Stimulated activated effector memory CD8-positive, alpha-beta T cell treated with anti-CD3 and anti-CD28 coated beads, Interleukin-12 subunit alpha, Interleukin-12 subunit beta, amount 100 ng/mL, for 72 hours (primary cell): ENCODE measurements at regions not wholly inside any gene's neighbourhood (a gene's known extent, or its start where the extent isn't known, plus 50 kb on each side); places are given as distances from the start of the nearest gene placed in this dataset.

Source experiments
- ATAC-seq: fragments of 150-1000 bp; cut with Tn5 transposase; 2 replicates; pipeline ENCODE4 v1.10.0; 2021
- DNase-seq, 2 donors: peaks; one replicate each; pipeline ENCODE4 v3.0.0; 2021 to 2022; ENCODE audit warnings: low spot score in 2 of 2
- H3K27ac Mint-ChIP-seq: one replicate; pipeline ENCODE4 v1.8.0; 2022; ENCODE audit warnings: mild to moderate bottlenecking, mixed read lengths
- H3K36me3 Mint-ChIP-seq: one replicate; pipeline ENCODE4 v1.8.0; 2022; ENCODE audit warnings: mild to moderate bottlenecking, mixed read lengths
- H3K4me1 Mint-ChIP-seq: one replicate; pipeline ENCODE4 v1.8.0; 2022; ENCODE audit warnings: mixed read lengths
- H3K4me3 Mint-ChIP-seq: one replicate; pipeline ENCODE4 v1.8.0; 2022; ENCODE audit warnings: mild to moderate bottlenecking, mixed read lengths
- H3K9me3 Mint-ChIP-seq: one replicate; pipeline ENCODE4 v1.8.0; 2022; ENCODE audit warnings: mixed read lengths

DNA sequence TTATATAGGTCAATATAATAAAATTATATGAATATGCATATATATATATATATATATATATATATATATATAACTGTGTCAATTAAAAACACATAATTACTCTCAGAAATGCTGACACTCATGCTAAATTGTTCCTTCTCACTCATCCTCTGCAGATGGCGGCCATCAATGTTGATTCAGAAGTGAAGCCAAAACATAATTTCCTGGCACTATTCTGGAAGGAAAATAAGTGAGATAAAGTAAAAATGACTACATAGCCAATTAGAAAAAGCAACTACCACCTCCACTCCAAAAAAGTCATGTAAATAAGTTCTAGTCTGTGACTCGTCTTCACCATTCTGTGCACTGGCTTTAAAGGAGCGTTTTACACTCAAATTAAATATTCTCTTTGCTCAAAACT lies 423.3 kb downstream of the EFNB2 start:
- ATAC-seq: no peak
- H3K4me1 Mint-ChIP-seq: no peaks in the 10 kb centered on the region
- no peaks in the 10 kb centered on the region for H3K36me3 Mint-ChIP-seq

GRCh38 chr13:106110241-106110855 lies 425.1 kb downstream of the EFNB2 start:
- Mint-ChIP-seq H3K9me3 (no peaks in the 10 kb centered on the region), H3K4me1 (no peaks in the 10 kb centered on the region), H3K36me3 (no peaks in the 10 kb centered on the region), H3K27ac (no peak overlapping the region), H3K4me3 (no peak overlapping the region)
- ATAC-seq: no peak
- DNase-seq: no peak

More for the DNA sequence above, 423.3 kb downstream of the EFNB2 start:
- no peak overlapping the region for H3K4me3 Mint-ChIP-seq
- no peak for DNase-seq
- no peaks in the 10 kb centered on the region for H3K9me3 Mint-ChIP-seq
- no peak overlapping the region for H3K27ac Mint-ChIP-seq

GRCh38 chr13:106109391-106109791 lies 426.1 kb downstream of the EFNB2 start:
- Mint-ChIP-seq H3K4me1 (no peaks in the 10 kb centered on the region), H3K36me3 (no peaks in the 10 kb centered on the region), H3K27ac (no peak overlapping the region), H3K4me3 (no peak overlapping the region), H3K9me3 (no peaks in the 10 kb centered on the region)
- ATAC-seq: no peak
- DNase-seq: no peak

GRCh38 chr13:106108346-106108745 lies 427.1 kb downstream of the EFNB2 start:
- Mint-ChIP-seq H3K36me3 (no peaks in the 10 kb centered on the region), H3K4me3 (no peak overlapping the region), H3K27ac (no peak overlapping the region), H3K9me3 (peaks cover 5% of the 10 kb centered on the region), H3K4me1 (no peaks in the 10 kb centered on the region)
- no peak for ATAC-seq
- DNase-seq: no peak

- H3K27ac Mint-ChIP-seq: no peak overlapping the region
- DNase-seq: no peak
- peaks cover 5% of the 10 kb centered on the region for H3K9me3 Mint-ChIP-seq
These were observed 428.4 kb downstream of the EFNB2 start for GRCh38 chr13:106107061-106107460.

GRCh38 chr13:106105153-106105552 lies 430.3 kb downstream of the EFNB2 start:
- no peak for ATAC-seq
- Mint-ChIP-seq H3K36me3 (no peaks in the 10 kb centered on the region), H3K4me1 (no peaks in the 10 kb centered on the region), H3K4me3 (no peak overlapping the region), H3K27ac (no peak overlapping the region), H3K9me3 (peaks cover 5% of the 10 kb centered on the region)
- DNase-seq: no peak

More at GRCh38 chr13:106107061-106107460, 428.4 kb downstream of the EFNB2 start:
- no peaks in the 10 kb centered on the region for H3K4me1 Mint-ChIP-seq
- no peaks in the 10 kb centered on the region for H3K36me3 Mint-ChIP-seq
- no peak overlapping the region for H3K4me3 Mint-ChIP-seq
- ATAC-seq: no peak

- Mint-ChIP-seq H3K4me3 (no peak overlapping the region), H3K27ac (no peak overlapping the region), H3K9me3 (peaks cover 5% of the 10 kb centered on the region), H3K36me3 (no peaks in the 10 kb centered on the region), H3K4me1 (no peaks in the 10 kb centered on the region)
- ATAC-seq (no peak), DNase-seq (no peak)
These were observed 431.1 kb downstream of the EFNB2 start for GRCh38 chr13:106104281-106104901.

DNA sequence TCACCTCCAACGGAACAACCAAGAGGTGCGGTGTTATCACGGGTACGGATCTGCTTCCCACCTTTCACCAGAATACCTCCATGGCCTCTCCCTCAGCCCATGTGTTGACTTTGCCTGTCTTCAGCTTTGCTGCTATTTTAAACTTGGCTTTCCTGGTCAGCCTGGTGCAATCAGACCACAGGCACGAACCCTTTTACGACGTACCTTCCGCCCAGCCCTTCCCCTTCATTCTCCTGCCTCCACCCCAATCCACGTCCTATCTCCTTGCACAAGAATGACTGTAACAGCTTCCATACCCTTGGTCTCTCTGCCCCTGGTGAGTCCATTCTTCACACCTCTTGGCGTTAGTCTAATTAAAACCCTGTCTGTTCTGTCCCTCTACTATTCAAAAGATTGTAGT lies 431.7 kb downstream of the EFNB2 start:
- no peak overlapping the region for H3K4me3 Mint-ChIP-seq
- ATAC-seq (no peak), DNase-seq (no peak)
- H3K36me3 Mint-ChIP-seq: no peaks in the 10 kb centered on the region
- peaks cover 5% of the 10 kb centered on the region for H3K9me3 Mint-ChIP-seq
- H3K27ac Mint-ChIP-seq: no peak overlapping the region
- H3K4me1 Mint-ChIP-seq: no peaks in the 10 kb centered on the region

DNA sequence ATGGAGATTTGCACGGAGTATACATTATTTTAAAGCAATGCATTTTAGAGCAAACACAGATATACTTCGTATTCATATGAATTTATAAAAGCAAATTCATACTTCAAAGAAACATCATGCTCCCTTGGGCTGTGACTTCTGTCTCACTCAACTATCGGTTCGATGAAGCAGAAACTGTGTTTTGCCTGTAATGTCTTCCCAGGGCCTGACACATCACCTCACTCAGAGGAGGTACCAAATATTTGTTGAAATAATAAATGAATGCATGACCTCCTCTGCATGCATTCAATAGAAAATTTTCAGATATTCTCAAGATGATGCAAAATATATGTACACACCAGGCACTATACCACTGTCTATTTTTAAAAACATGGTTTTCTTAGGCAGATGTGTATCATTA lies 432.7 kb downstream of the EFNB2 start:
- ATAC-seq: no peak
- H3K27ac Mint-ChIP-seq: no peak overlapping the region
- H3K9me3 Mint-ChIP-seq: peaks cover 5% of the 10 kb centered on the region
- DNase-seq: no peak
- no peaks in the 10 kb centered on the region for H3K36me3 Mint-ChIP-seq
- H3K4me1 Mint-ChIP-seq: no peaks in the 10 kb centered on the region
- no peak overlapping the region for H3K4me3 Mint-ChIP-seq

DNA sequence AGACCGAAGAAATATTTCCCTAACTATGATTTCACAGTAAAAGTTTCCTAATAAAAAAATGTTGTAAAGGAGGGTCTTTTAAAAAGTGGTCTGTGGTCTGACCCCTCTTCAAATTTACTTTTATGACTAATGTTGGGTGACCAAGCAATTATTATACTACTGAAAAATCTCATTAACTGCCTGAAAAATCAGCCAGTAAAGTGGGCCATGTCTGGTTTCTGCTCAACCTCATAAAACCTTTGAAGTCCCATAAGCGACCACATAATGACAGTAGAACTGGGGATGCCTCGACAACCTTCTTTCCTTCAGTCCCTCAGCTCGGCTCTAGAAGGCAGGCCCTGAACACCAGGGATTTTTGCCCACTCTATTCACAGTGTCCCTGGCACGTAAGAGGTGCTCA lies 434.3 kb downstream of the EFNB2 start:
- H3K9me3 Mint-ChIP-seq: peaks cover 7% of the 10 kb centered on the region
- no peaks in the 10 kb centered on the region for H3K36me3 Mint-ChIP-seq
- H3K4me1 Mint-ChIP-seq: no peaks in the 10 kb centered on the region
- no peak for DNase-seq
- H3K27ac Mint-ChIP-seq: no peak overlapping the region
- ATAC-seq: no peak
- H3K4me3 Mint-ChIP-seq: no peak overlapping the region

GRCh38 chr13:106100171-106100919 lies 435.1 kb downstream of the EFNB2 start:
- H3K4me1 Mint-ChIP-seq: no peaks in the 10 kb centered on the region
- peaks cover 10% of the 10 kb centered on the region for H3K9me3 Mint-ChIP-seq
- H3K4me3 Mint-ChIP-seq: no peak overlapping the region
- ATAC-seq (no peak), DNase-seq (no peak)
- no peak overlapping the region for H3K27ac Mint-ChIP-seq
- H3K36me3 Mint-ChIP-seq: no peaks in the 10 kb centered on the region

DNA sequence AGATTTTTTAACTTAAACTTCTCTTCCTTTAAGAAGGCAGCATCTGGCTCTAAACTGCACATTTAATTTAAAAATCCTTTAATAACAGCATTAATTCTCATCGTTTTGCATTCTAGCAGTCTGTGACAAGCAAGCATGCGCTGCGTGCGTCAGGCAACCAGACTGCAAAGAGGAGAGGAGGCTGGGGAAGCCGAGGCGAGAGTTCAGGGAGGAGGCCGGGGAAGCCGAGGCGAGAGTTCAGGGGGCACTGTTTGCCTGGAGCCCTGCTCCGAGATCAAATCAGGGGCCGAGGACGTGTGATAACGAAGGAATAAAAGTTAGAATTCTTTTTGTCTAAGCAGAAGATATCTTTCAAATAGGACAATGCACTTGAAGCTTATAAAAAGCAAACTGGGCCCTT lies 435.7 kb downstream of the EFNB2 start:
- ATAC-seq (no peak), DNase-seq (no peak)
- no peak overlapping the region for H3K4me3 Mint-ChIP-seq
- H3K27ac Mint-ChIP-seq: no peak overlapping the region
- H3K9me3 Mint-ChIP-seq: peaks cover 12% of the 10 kb centered on the region
- no peaks in the 10 kb centered on the region for H3K4me1 Mint-ChIP-seq
- H3K36me3 Mint-ChIP-seq: no peaks in the 10 kb centered on the region

DNA sequence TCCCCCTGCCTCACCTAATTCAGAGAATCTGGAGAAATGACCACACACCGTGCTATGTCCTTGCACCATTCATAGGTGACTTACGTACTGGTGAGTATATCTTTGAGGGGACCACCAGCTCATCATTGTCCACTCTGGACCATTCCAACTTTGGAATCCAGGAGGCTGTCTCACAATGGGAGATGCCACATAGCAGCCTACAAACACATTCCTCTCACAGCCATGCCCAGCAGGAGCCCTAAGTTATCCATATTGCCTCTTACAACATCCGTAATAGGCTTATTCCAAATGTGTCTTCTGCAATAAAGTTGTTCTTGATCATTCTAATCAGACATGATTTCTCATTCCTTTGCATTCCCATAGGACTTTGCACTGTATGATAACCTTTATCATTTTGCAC lies 436.7 kb downstream of the EFNB2 start:
- peaks cover 8% of the 10 kb centered on the region for H3K9me3 Mint-ChIP-seq
- H3K4me1 Mint-ChIP-seq: no peaks in the 10 kb centered on the region
- no peak overlapping the region for H3K4me3 Mint-ChIP-seq
- H3K27ac Mint-ChIP-seq: no peak overlapping the region
- ATAC-seq (no peak), DNase-seq (no peak)
- no peaks in the 10 kb centered on the region for H3K36me3 Mint-ChIP-seq

GRCh38 chr13:106096661-106097092 lies 438.8 kb downstream of the EFNB2 start:
- no peak for ATAC-seq
- Mint-ChIP-seq H3K4me1 (no peaks in the 10 kb centered on the region), H3K9me3 (peaks cover 10% of the 10 kb centered on the region), H3K27ac (no peak overlapping the region), H3K36me3 (no peaks in the 10 kb centered on the region), H3K4me3 (no peak overlapping the region)
- no peak for DNase-seq

DNA sequence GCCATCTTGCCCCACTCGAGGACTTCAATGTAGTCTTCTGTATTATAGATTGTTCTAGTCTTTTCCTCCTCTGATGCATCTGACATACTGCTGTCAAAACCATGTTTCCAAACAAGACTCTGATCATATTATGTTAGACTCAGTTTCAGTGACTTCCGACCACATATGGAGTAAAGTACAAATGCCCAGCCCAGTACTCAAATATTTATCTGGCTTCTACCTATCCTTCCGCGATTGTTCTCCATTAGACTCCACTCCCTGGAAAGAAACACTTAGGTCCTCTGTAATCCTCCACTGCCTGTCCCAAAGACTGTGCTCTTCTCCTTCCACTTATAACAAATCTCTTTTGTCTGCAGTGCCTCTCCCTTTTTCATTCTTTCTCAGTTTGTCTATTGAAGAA lies 439.5 kb downstream of the EFNB2 start:
- Mint-ChIP-seq H3K36me3 (no peaks in the 10 kb centered on the region), H3K4me1 (no peaks in the 10 kb centered on the region), H3K27ac (no peak overlapping the region), H3K4me3 (no peak overlapping the region), H3K9me3 (peaks cover 10% of the 10 kb centered on the region)
- no peak for DNase-seq
- no peak for ATAC-seq

DNA sequence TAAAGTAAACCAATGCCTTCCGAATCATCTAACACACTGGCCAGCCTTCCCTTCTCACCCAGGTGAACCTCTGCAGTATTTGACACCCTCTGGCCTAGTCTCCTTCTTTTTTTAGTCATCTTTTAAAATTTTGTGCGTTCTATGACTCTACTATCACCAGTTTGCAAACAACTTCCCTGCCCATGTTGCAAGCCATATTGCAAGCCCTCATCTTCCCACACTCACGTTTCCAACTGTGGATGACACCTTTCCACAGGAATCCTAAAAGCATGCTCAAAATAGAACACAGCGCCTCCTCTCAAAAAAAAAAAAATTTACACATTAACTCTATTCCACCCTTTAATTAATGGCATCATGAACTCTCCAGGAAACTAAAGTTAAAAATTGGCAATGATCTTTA lies 440.1 kb downstream of the EFNB2 start:
- H3K9me3 Mint-ChIP-seq: peaks cover 10% of the 10 kb centered on the region
- no peak for ATAC-seq
- no peaks in the 10 kb centered on the region for H3K4me1 Mint-ChIP-seq
- no peak overlapping the region for H3K4me3 Mint-ChIP-seq
- DNase-seq: no peak
- H3K36me3 Mint-ChIP-seq: no peaks in the 10 kb centered on the region
- no peak overlapping the region for H3K27ac Mint-ChIP-seq
